ENCODE measurements at regions not wholly inside any gene's neighbourhood (a gene's known extent, or its start where the extent isn't known, plus 50 kb on each side); places are given as distances from the start of the nearest gene placed in this dataset.

DNA sequence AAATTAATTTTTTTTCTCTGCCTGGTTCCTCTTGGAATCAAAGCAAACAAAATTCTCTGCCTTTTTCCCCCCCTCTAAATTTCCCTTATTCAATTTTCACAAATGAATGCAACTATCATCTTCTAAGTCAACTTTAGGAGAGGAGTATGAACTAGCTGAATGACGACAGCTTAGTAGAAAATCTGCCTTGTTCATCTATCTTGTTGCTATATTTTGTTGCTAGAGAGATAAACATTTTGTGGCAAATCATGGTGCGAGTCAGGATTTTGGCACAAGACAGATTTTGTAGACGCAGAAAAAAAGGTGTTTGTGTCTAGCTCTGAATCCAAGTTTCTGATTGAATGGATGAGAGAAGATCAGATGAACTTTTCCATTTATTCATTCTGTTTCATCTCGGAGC, 81.0 kb upstream of the FZD8 start:
- TF ChIP-seq, protein P1, sequence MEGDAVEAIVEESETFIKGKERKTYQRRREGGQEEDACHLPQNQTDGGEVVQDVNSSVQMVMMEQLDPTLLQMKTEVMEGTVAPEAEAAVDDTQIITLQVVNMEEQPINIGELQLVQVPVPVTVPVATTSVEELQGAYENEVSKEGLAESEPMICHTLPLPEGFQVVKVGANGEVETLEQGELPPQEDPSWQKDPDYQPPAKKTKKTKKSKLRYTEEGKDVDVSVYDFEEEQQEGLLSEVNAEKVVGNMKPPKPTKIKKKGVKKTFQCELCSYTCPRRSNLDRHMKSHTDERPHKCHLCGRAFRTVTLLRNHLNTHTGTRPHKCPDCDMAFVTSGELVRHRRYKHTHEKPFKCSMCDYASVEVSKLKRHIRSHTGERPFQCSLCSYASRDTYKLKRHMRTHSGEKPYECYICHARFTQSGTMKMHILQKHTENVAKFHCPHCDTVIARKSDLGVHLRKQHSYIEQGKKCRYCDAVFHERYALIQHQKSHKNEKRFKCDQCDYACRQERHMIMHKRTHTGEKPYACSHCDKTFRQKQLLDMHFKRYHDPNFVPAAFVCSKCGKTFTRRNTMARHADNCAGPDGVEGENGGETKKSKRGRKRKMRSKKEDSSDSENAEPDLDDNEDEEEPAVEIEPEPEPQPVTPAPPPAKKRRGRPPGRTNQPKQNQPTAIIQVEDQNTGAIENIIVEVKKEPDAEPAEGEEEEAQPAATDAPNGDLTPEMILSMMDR (IDR thresholded peaks at IDR 0.05) = no peak
- no peak for TF ChIP-seq POLR2A (IDR thresholded peaks at IDR 0.05)

Data from right lobe of liver (tissue), 4 donors.